Spleen (tissue), 11 donors: ENCODE measurements at regions not wholly inside any gene's neighbourhood (a gene's known extent, or its start where the extent isn't known, plus 50 kb on each side); places are given as distances from the start of the nearest gene placed in this dataset.

Source experiments
- DNase-seq: peaks from one replicate; pipeline ENCODE4 v3.0.0-alpha.2; 2020
- H3K27ac ChIP-seq, 8 donors: fragments of 200-600 bp; sonication (generic) in 7 of 8; 1 replicate in 4 of 8; 2 replicates in 4 of 8; pipeline versions ENCODE4 v1.5.0 to v1.8.0; 2016 to 2021; ENCODE audit warnings: inconsistent platforms in 4 of 8, mild to moderate bottlenecking in 4 of 8, moderate library complexity in 1 of 8
- H3K27me3 ChIP-seq, 7 donors: fragments of 200-600 bp; sonication (generic) in 6 of 7; replicated peaks in 1 of 7; 1 replicate in 4 of 7; 2 replicates in 3 of 7; pipeline versions ENCODE4 v1.5.0 to v1.8.0; 2016 to 2021; ENCODE audit warnings: inconsistent platforms in 3 of 7, mild to moderate bottlenecking in 1 of 7
- H3K36me3 ChIP-seq, 6 donors: fragments of 200-600 bp; sonication (generic) in 5 of 6; 1 replicate in 4 of 6; 2 replicates in 2 of 6; pipeline versions ENCODE4 v1.5.0 to v1.8.0; 2016 to 2021; ENCODE audit warnings: inconsistent platforms in 2 of 6
- H3K4me1 ChIP-seq, 6 donors: fragments of 200-600 bp; sonication (generic) in 5 of 6; 1 replicate in 3 of 6; 2 replicates in 3 of 6; pipeline versions ENCODE4 v1.5.0 to v1.8.0; 2016 to 2021; ENCODE audit warnings: inconsistent platforms in 3 of 6
- H3K4me3 ChIP-seq, 8 donors: fragments of 200-600 bp; sonication (generic) in 7 of 8; 1 replicate in 4 of 8; 2 replicates in 4 of 8; pipeline versions ENCODE4 v1.5.0 to v1.8.0; 2016 to 2021; ENCODE audit warnings: inconsistent platforms in 4 of 8, mild to moderate bottlenecking in 4 of 8, moderate library complexity in 2 of 8
- H3K9me3 ChIP-seq, 8 donors: fragments of 200-600 bp; sonication (generic) in 7 of 8; 1 replicate in 4 of 8; 2 replicates in 4 of 8; pipeline versions ENCODE4 v1.5.0 to v1.8.0; 2016 to 2021; ENCODE audit warnings: inconsistent platforms in 4 of 8
- POLR2A ChIP-seq, 3 donors: fragments of 450-650 bp; IDR thresholded peaks; one replicate each; pipeline ENCODE4 v1.5.1; 2017; ENCODE audit warnings: antibody characterized with exemption in 3 of 3, mild to moderate bottlenecking in 1 of 3
- POLR2AphosphoS5 ChIP-seq, 3 donors: sonication (generic); formaldehyde crosslinking; IDR thresholded peaks; one replicate each; pipeline ENCODE4 v1.5.1; 2017; ENCODE audit warnings: antibody characterized with exemption in 3 of 3
- WGBS, 5 donors: extraction: QIAGEN DNeasy Blood & Tissue Kit in 3 of 5; methylation state at CpG; one replicate each; pipeline versions ENCODE4 v1.1.5 to v1.1.7; 2013 to 2018; 5-methylcytosine and 5-hydroxymethylcytosine counted together
- intact Hi-C: fragments of 100-400 bp; cut with DNase I; formaldehyde crosslinking; loops from one replicate; pipeline ENCODE4 v1.15.0; 2023; ENCODE audit warnings: low total_unique reads
- TF ChIP-seq, protein P1 (sequence below), 11 experiments: fragments of 200-600 bp in 7 of 11; fragments of 450-650 bp in 4 of 11; sonication (generic) in 4 of 11; IDR thresholded peaks in 8 of 11; conservative IDR thresholded peaks in 3 of 11; 1 replicate in 7 of 11; 2 replicates in 4 of 11; pipeline versions ENCODE4 v1.4.0 to v1.8.0; 2016 to 2021; ENCODE audit warnings: antibody characterized with exemption in 11 of 11, inconsistent platforms in 4 of 11, mild to moderate bottlenecking in 1 of 11
- donor health status: healthy with polysubstance abuse.
- donor health status: DM: no; HTN: no; CAD: no; lungs with moderate emphysema.
- donor health status: DM: no; HTN: no; CAD: no.
- donor health status: Bipolar disorder and iron deficiency.
- donor health status: healthy.
- donor health status: DM: no; HTN: no; CAD: no.
- donor health status: DM: yes; HTN: yes; CAD: no.

DNA sequence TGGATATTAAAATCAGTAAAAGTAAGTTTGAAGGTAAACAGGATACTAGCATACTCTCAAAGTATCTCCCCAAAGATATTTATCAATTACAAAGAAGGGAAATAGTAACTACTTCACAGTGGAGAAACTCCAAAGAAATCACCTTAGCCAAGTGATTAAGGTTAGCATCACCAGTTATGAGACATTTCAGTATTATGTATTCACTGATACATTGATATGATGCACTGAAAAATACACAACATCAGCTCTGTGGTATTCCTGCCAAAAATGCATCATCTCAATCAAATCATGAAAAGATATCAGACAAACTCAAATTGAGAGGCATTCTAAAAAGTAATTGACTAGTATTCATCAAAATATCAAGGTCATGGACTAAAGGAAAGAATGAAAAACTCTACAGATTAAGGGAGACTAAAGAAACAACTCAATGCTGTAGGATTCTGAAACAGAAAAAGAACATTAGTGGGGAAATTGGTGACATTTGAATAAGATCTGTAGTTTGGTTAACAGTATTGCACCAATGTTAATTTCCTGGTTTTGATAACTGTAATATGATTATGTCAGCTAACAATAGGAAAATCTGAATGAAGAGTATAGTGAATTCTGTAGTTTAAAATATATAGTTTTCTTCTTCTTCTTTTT is 215.4 kb downstream of the UACA start:
- TF ChIP-seq, protein P1, sequence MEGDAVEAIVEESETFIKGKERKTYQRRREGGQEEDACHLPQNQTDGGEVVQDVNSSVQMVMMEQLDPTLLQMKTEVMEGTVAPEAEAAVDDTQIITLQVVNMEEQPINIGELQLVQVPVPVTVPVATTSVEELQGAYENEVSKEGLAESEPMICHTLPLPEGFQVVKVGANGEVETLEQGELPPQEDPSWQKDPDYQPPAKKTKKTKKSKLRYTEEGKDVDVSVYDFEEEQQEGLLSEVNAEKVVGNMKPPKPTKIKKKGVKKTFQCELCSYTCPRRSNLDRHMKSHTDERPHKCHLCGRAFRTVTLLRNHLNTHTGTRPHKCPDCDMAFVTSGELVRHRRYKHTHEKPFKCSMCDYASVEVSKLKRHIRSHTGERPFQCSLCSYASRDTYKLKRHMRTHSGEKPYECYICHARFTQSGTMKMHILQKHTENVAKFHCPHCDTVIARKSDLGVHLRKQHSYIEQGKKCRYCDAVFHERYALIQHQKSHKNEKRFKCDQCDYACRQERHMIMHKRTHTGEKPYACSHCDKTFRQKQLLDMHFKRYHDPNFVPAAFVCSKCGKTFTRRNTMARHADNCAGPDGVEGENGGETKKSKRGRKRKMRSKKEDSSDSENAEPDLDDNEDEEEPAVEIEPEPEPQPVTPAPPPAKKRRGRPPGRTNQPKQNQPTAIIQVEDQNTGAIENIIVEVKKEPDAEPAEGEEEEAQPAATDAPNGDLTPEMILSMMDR (IDR thresholded peaks at IDR 0.05 in 8 of 11, conservative IDR thresholded peaks at IDR 0.05 in 3 of 11) = no peak
- TF ChIP-seq POLR2A (IDR thresholded peaks at IDR 0.05) = no peak
- no peak for TF ChIP-seq POLR2AphosphoS5 (IDR thresholded peaks at IDR 0.05)
- intact Hi-C loops = no loop called here

DNA sequence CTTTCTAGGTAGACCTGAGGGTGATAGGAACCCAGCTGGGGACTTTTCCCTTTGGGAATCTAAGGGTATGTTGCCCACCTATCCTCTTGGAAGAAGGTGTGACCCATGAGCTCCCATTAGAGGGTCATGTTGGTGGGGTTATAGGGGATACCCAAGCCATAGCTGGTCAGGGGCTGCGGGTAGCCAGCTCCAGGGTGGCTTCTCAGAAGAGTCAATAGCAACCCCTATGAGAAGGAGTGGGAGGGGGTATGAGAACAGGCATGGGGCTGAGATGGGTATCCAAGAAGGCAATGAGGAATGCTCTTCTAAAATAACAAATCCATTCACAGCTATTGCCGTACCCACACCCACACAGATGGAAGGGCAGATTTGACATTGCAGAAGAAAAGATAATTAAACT is 217.8 kb downstream of the UACA start:
- H3K4me3 ChIP-seq = no peak overlapping the region
- WGBS, 5 donors = 91 to 100% (median 93%) methylated on average over 2 of the region's 2 CpGs
- no peaks in the 10 kb centered on the region for H3K27me3 ChIP-seq
- DNase-seq = no peak
- H3K9me3 ChIP-seq = no peaks in the 10 kb centered on the region
- no peaks in the 10 kb centered on the region for H3K4me1 ChIP-seq
- no peak overlapping the region for H3K27ac ChIP-seq
- intact Hi-C loops = no loop called here
- H3K36me3 ChIP-seq = no peaks in the 10 kb centered on the region
- no peak for TF ChIP-seq POLR2A (IDR thresholded peaks at IDR 0.05)
- no peak for TF ChIP-seq POLR2AphosphoS5 (IDR thresholded peaks at IDR 0.05)
- TF ChIP-seq, protein P1 (IDR thresholded peaks at IDR 0.05 in 8 of 11, conservative IDR thresholded peaks at IDR 0.05 in 3 of 11) = no peak

More for the DNA sequence above, 215.4 kb downstream of the UACA start:
- no peaks in the 10 kb centered on the region for H3K9me3 ChIP-seq
- no peak for DNase-seq
- H3K4me1 ChIP-seq = no peaks in the 10 kb centered on the region
- no peak overlapping the region for H3K27ac ChIP-seq
- no peaks in the 10 kb centered on the region for H3K36me3 ChIP-seq
- H3K27me3 ChIP-seq = no peaks in the 10 kb centered on the region
- H3K4me3 ChIP-seq = no peak overlapping the region

DNA sequence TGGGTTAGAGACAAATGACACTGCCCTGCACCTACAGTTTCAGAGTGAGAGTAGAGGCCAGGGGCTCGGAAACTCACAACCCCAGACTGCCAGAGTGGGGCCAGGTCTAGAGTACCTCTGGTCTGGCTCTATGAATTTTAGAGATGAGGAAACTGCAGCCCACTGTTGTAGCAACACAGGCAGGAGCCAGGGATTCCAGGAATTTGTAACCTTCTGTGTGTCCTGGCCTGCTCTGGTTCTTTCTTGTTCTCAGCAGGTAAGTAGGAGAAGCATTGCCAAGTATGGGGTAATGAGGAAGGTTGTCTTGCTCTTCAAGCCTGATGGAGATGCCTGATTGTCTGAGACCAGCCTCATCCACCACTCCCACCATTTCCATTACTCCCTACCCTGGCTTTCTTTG is 221.8 kb downstream of the UACA start:
- Histone ChIP-seq H3K4me3 (no peak overlapping the region), H3K36me3 (no peaks in the 10 kb centered on the region), H3K27me3 (peaks cover 0 to 4% (median 0%) of the 10 kb centered on the region in 7 donors), H3K27ac (no peak overlapping the region), H3K4me1 (peaks cover 0 to under 1% (median 0%) of the 10 kb centered on the region in 6 donors), H3K9me3 (no peaks in the 10 kb centered on the region)
- peak; percentile 12 for DNase-seq
- WGBS, 5 donors = 88 to 100% (median 91%) methylated on average over 1 of the region's 1 CpG
- TF ChIP-seq, protein P1 (IDR thresholded peaks at IDR 0.05 in 8 of 11, conservative IDR thresholded peaks at IDR 0.05 in 3 of 11) = no peak
- TF ChIP-seq POLR2AphosphoS5 (IDR thresholded peaks at IDR 0.05) (no peak), POLR2A (IDR thresholded peaks at IDR 0.05) (no peak)
- intact Hi-C loops = no loop called here

DNA sequence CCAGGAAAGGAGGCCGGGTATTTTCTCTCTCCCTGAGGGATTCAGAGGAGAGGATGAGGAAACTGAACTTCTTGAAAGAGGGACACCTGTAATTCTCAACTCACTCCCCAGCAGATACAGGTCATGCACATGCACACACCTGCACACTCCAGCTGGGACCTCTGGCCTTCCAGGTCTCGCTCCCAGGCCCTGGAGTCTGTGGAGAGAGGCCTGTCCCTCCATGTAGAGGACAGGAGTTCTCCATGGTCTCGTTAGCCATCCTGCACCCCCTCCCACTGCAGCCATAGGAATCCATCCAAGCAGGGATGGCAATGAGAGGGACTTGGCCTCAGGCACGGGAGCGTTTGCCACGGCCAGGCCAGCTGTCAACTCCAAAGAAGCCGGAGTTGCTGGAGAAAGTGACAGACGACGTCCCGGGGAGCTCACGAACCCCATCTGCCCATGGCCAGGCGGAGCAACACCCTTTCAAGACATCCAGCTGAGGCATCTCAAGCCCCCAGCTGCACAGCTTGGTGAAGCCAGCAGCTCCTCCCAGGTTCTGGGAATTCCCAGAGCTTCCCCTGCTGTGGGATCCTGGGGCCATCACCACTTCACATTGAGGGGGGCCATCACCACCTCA is 223.3 kb downstream of the UACA start:
- Histone ChIP-seq H3K27ac (no peak overlapping the region), H3K4me1 (peaks cover 0 to 15% (median 14%) of the 10 kb centered on the region in 6 donors), H3K36me3 (no peaks in the 10 kb centered on the region), H3K27me3 (peaks cover 0 to 4% (median 0%) of the 10 kb centered on the region in 7 donors), H3K9me3 (no peaks in the 10 kb centered on the region), H3K4me3 (no peak overlapping the region)
- TF ChIP-seq POLR2A (IDR thresholded peaks at IDR 0.05) (no peak), POLR2AphosphoS5 (IDR thresholded peaks at IDR 0.05) (no peak)
- TF ChIP-seq, protein P1 (IDR thresholded peaks at IDR 0.05 in 8 of 11, conservative IDR thresholded peaks at IDR 0.05 in 3 of 11) = no peak
- DNase-seq = peak; percentile 44
- 70 to 91% (median 84%) methylated on average over 7 to 12 of the region's 12 CpGs for WGBS, 5 donors
- intact Hi-C loops = no loop called here
